Esophagus squamous epithelium (tissue), 5 donors: ENCODE measurements at regions not wholly inside any gene's neighbourhood (a gene's known extent, or its start where the extent isn't known, plus 50 kb on each side); places are given as distances from the start of the nearest gene placed in this dataset.

ENCODE experiments used
- DNase-seq: peaks from one replicate; lab custom pipeline; 2025; lab: John Stamatoyannopoulos, UW
- H3K27ac ChIP-seq, 4 donors: fragments of 200-600 bp; sonication (generic); one replicate each; pipeline ENCODE4 v1.5.1; 2016 to 2019; ENCODE audit warnings: mild to moderate bottlenecking in 1 of 4
- H3K27me3 ChIP-seq, 4 donors: fragments of 200-600 bp; sonication (generic); 1 replicate in 3 of 4; 2 replicates in 1 of 4; pipeline versions ENCODE4 v1.5.1 to v1.6.0; 2017 to 2021; ENCODE audit warnings: antibody characterized with exemption in 1 of 4
- H3K36me3 ChIP-seq, 3 donors: fragments of 200-600 bp; sonication (generic); one replicate each; pipeline ENCODE4 v1.5.1; 2016 to 2019
- H3K4me1 ChIP-seq, 3 donors: fragments of 200-600 bp; sonication (generic); one replicate each; pipeline ENCODE4 v1.5.1; 2017 to 2019
- H3K4me3 ChIP-seq, 4 donors: fragments of 200-600 bp; sonication (generic); 1 replicate in 3 of 4; 2 replicates in 1 of 4; pipeline ENCODE4 v1.5.1; 2016 to 2019; ENCODE audit warnings: mild to moderate bottlenecking in 2 of 4, moderate library complexity in 1 of 4
- H3K9me3 ChIP-seq, 3 donors: fragments of 200-600 bp; sonication (generic); one replicate each; pipeline ENCODE4 v1.5.1; 2016 to 2019
- CTCF ChIP-seq, 6 experiments: fragments of 450-650 bp in 4 of 6; fragments of 200-600 bp in 2 of 6; sonication (generic) in 2 of 6; IDR thresholded peaks; one replicate each; pipeline ENCODE4 v1.5.1; 2016 to 2019; ENCODE audit warnings: antibody characterized with exemption in 6 of 6, mild to moderate bottlenecking in 4 of 6, moderate library complexity in 4 of 6
- POLR2A ChIP-seq, 4 donors: fragments of 450-650 bp; IDR thresholded peaks; one replicate each; pipeline ENCODE4 v1.6.1; 2017; ENCODE audit warnings: antibody characterized with exemption in 4 of 4, mild to moderate bottlenecking in 4 of 4, moderate library complexity in 3 of 4
- WGBS, 2 donors: methylation state at CpG; one replicate each; pipeline ENCODE4 v1.1.5; 2018; 5-methylcytosine and 5-hydroxymethylcytosine counted together
- intact Hi-C: fragments of 100-400 bp; cut with DNase I; formaldehyde crosslinking; loops from one replicate; pipeline ENCODE4 v1.15.0; 2022
- donor health status: DM: yes; HTN: yes; CAD: no.

- Histone ChIP-seq H3K4me1 (no peaks in the 10 kb centered on the region), H3K36me3 (no peaks in the 10 kb centered on the region), H3K9me3 (no peaks in the 10 kb centered on the region), H3K27me3 (no peaks in the 10 kb centered on the region), H3K27ac (no peak overlapping the region), H3K4me3 (no peak overlapping the region)
- DNase-seq = no peak
- TF ChIP-seq CTCF (IDR thresholded peaks at IDR 0.05) (no peak), POLR2A (IDR thresholded peaks at IDR 0.05) (no peak)
- intact Hi-C loops = no loop called here
- WGBS, 2 donors = 90% methylated on average over 5 to 7 of the region's 24 CpGs
Measured at GRCh38 chr4:96126227-96126626, 286.3 kb downstream of the PDHA2 start.

DNA sequence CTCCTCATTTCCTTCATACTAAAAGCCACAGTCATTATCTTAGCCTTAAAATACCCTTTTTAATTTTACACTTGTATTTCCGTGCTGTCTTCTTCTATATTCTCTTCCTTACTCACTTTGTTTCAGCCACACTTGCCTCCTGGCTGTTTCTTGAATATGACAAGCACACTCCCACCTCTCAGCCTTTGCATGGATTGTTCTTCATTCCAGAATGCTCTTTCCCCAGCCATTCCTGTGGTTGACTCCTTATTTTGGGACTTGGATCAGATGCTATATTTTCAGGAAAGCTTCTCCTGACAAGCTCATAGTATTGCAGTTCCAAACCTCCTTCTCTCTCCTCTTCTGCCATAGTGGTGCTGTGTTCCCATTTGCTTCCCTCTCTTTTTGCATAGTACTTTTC, 291.3 kb downstream of the PDHA2 start:
- no peaks in the 10 kb centered on the region for H3K36me3 ChIP-seq
- H3K4me1 ChIP-seq = no peaks in the 10 kb centered on the region
- 56 to 65% methylated on average over 1 of the region's 1 CpG for WGBS, 2 donors
- no peak overlapping the region for H3K4me3 ChIP-seq
- no peak for DNase-seq
- no peak for TF ChIP-seq POLR2A (IDR thresholded peaks at IDR 0.05)
- no peak for TF ChIP-seq CTCF (IDR thresholded peaks at IDR 0.05)
- H3K9me3 ChIP-seq = no peaks in the 10 kb centered on the region
- H3K27ac ChIP-seq = no peak overlapping the region
- H3K27me3 ChIP-seq = no peaks in the 10 kb centered on the region
- intact Hi-C loops = no loop called here

DNA sequence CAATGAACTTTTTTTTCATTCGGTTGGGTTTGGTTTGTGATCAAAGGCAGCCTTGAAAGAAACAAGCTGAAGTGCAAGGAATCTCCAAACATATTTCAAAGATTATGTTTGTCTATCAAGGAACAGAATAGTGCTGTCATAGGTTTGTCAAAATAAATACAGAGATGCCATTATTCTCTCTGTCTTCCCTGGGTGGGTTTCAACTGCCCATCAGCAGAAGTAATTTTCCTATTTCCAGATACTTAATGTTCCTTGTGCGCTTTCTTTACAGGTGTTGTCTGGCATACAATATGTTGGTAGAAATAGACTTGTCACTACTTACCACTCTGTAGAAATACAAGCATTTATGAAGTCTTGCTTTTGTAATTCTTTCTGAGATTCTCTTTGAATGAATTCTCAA, 294.9 kb downstream of the PDHA2 start:
- 91 to 93% methylated on average over 2 of the region's 2 CpGs for WGBS, 2 donors
- intact Hi-C loops = no loop called here
- no peaks in the 10 kb centered on the region for H3K4me1 ChIP-seq
- H3K27ac ChIP-seq = no peak overlapping the region
- no peaks in the 10 kb centered on the region for H3K9me3 ChIP-seq
- no peaks in the 10 kb centered on the region for H3K36me3 ChIP-seq
- no peak overlapping the region for H3K4me3 ChIP-seq
- no peaks in the 10 kb centered on the region for H3K27me3 ChIP-seq
- no peak for DNase-seq
- no peak for TF ChIP-seq CTCF (IDR thresholded peaks at IDR 0.05)

DNA sequence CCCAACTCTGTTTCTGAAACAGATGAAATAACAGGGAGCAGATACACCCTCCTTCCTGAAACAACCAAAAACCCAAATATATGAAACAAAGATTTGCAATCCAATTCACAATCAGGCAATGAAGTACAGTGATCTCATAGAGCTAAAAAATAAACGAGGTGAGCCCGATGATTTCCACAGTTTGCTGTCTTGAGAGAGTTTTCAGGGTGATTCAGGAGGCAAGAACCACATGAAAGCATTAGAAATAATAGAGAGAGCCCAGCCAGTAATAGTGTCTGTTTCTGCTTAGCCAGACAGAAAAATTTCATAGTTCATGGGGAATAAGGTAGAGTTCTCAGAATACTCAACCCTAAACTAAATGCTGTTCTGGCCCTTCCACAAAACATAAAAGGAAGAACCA, 296.2 kb downstream of the PDHA2 start:
- Histone ChIP-seq H3K36me3 (no peaks in the 10 kb centered on the region), H3K4me3 (no peak overlapping the region), H3K27me3 (no peaks in the 10 kb centered on the region), H3K27ac (no peak overlapping the region), H3K9me3 (no peaks in the 10 kb centered on the region), H3K4me1 (no peaks in the 10 kb centered on the region)
- no peak for TF ChIP-seq CTCF (IDR thresholded peaks at IDR 0.05)
- no peak for TF ChIP-seq POLR2A (IDR thresholded peaks at IDR 0.05)
- WGBS, 2 donors = 72 to 76% methylated on average over 2 of the region's 2 CpGs
- intact Hi-C loops = no loop called here
- DNase-seq = no peak

- 85 to 95% methylated on average over 14 of the region's 14 CpGs for WGBS, 2 donors
- intact Hi-C loops = no loop called here
Measured at GRCh38 chr4:96139251-96139929, 299.5 kb downstream of the PDHA2 start.

More at GRCh38 chr4:96139251-96139929, 299.5 kb downstream of the PDHA2 start:
- H3K27ac ChIP-seq = no peak overlapping the region
- no peak overlapping the region for H3K4me3 ChIP-seq
- no peaks in the 10 kb centered on the region for H3K4me1 ChIP-seq
- no peaks in the 10 kb centered on the region for H3K9me3 ChIP-seq
- no peak for DNase-seq
- no peaks in the 10 kb centered on the region for H3K36me3 ChIP-seq
- no peak for TF ChIP-seq POLR2A (IDR thresholded peaks at IDR 0.05)
- TF ChIP-seq CTCF (IDR thresholded peaks at IDR 0.05) = no peak
- no peaks in the 10 kb centered on the region for H3K27me3 ChIP-seq
